Dendritic cell treated with granulocyte-macrophage colony-stimulating factor and Interleukin-4, amounts not matched to agents 40 ng/mL and 50 ng/mL, for 4 days (primary cell): ENCODE measurements at regions not wholly inside any gene's neighbourhood (a gene's known extent, or its start where the extent isn't known, plus 50 kb on each side); places are given as distances from the start of the nearest gene placed in this dataset.

Experiments used
- H3K27ac Mint-ChIP-seq: one replicate; pipeline ENCODE4 v1.8.0; 2022; ENCODE audit warnings: mild to moderate bottlenecking, mixed read lengths
- H3K27me3 Mint-ChIP-seq: one replicate; pipeline ENCODE4 v1.8.0; 2022; ENCODE audit warnings: mild to moderate bottlenecking, mixed read lengths
- H3K36me3 Mint-ChIP-seq: one replicate; pipeline ENCODE4 v1.8.0; 2022; ENCODE audit warnings: low read depth, mixed read lengths
- H3K4me1 Mint-ChIP-seq: one replicate; pipeline ENCODE4 v1.8.0; 2022; ENCODE audit warnings: low read depth, mixed read lengths
- H3K4me3 Mint-ChIP-seq: one replicate; pipeline ENCODE4 v1.8.0; 2022; ENCODE audit warnings: mild to moderate bottlenecking, moderate library complexity, mixed read lengths
- H3K9me3 Mint-ChIP-seq: one replicate; pipeline ENCODE4 v1.8.0; 2022; ENCODE audit warnings: mixed read lengths
- intact Hi-C: fragments of 100-400 bp; cut with micrococcal nuclease; formaldehyde crosslinking; loops from one replicate; pipeline ENCODE4 v1.15.0; 2022

DNA sequence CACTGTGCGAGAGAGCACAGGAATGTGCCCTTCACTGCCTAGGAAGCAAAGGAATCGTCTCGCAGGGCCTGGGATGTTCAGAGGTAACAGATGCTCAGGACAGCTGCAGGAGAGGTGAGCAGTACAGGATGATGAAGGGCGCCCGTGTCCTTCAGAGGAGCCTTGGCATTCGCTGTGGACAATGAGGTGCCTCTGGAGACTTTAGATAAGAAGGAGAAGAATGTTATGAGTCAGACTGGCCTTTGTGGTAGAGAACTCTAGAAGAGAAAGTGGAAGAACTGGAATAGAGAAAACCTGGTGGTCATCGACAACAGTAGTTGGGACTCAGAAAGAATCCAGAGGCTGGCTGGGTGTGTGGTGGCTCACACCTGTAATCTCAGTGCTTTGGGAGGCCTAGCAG is 64.4 kb upstream of the LEP start:
- H3K36me3 Mint-ChIP-seq = no peaks in the 10 kb centered on the region
- H3K4me3 Mint-ChIP-seq = no peak overlapping the region
- intact Hi-C loops = no loop called here
- H3K27ac Mint-ChIP-seq = no peak overlapping the region
- peaks cover 66% of the 10 kb centered on the region for H3K4me1 Mint-ChIP-seq
- peaks cover 39% of the 10 kb centered on the region for H3K27me3 Mint-ChIP-seq
- H3K9me3 Mint-ChIP-seq = no peaks in the 10 kb centered on the region

DNA sequence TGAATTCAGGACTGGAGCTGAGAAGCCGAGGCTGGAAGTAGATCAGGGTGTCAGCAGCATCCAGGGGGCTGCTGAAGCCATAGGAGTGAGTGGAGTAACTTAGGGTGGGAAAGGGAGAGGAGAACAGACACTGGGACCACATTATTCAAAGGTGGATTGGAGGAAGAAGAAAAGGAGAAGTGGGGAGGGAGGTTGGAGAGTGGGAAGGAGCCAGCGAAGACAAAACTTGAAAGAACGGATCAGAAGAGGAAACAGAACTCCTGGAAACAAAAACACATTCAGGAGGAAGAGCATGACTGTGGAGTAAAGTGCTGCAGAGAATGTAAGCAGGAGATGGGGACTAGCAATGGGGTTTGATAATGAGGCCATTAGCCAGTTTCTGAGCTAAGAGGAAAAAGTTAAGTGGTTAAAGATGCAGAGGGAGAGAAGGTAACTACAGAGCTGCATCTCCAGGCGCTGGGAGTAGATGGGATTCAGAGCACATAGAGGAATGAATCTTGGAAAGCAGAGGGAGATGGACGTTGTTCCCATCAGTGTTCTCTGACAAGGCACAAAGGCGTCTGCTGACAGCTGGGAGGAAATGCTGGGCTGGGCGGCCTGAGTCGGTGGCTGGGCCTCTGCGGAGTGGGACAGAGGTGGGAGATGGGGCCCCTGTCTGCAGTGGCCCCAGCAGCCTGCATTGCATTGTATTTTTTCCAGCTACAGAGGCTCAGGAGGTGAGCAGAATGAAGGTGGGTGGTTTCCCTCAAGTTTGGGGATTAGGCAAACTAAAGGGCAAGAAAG is 63.1 kb upstream of the LEP start:
- intact Hi-C loops = no loop called here
- Mint-ChIP-seq H3K27ac (no peak overlapping the region), H3K4me1 (peaks cover 59% of the 10 kb centered on the region), H3K27me3 (peaks cover 34% of the 10 kb centered on the region), H3K4me3 (no peak overlapping the region), H3K9me3 (no peaks in the 10 kb centered on the region), H3K36me3 (no peaks in the 10 kb centered on the region)

- intact Hi-C loops = no loop called here
- H3K36me3 Mint-ChIP-seq = no peaks in the 10 kb centered on the region
- H3K9me3 Mint-ChIP-seq = no peaks in the 10 kb centered on the region
- no peak overlapping the region for H3K4me3 Mint-ChIP-seq
- peaks cover 59% of the 10 kb centered on the region for H3K4me1 Mint-ChIP-seq
- peaks cover 31% of the 10 kb centered on the region for H3K27me3 Mint-ChIP-seq
- H3K27ac Mint-ChIP-seq = no peak overlapping the region
These were observed 62.5 kb upstream of the LEP start for GRCh38 chr7:128178611-128179010.

DNA sequence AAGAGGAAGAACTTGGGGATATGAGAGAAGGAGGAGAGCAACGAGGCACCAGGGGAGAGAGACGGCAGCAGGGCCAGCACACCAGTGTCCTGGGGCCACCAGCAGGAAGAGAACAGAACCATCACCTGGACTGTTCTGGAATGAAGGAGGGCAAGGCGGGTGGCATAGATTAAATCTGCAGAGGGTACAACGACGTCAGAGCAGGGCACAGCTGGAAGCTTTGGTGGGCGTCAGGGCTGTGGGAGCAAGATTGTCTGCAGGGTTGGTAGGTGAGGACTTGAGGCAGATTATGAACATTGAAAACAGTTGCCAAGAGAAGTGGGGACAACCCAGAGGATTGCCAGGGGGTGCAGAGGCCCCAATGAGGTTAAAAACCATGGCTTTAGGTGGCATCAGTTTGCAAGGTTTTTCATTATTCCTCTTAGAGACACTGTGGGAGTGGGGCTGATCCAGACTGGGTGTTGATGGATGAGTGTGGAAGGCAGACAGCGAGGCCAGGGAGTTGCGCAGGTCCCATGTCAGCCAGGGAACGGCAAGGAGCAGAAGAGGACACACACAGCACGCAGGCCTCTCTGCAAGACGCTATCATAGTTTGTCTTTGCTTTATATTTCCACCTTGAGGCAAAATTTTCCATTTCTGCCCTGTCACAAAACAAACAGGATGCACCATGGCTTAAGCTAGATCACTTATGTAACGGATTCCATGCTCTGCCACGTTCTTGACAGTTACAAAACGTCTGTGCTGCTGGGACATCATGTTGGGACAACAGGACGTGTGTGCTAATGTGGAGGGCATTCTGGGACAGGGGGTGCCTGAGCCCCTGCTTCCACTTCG is 52.5 kb upstream of the LEP start:
- Mint-ChIP-seq H3K4me1 (peaks cover 38% of the 10 kb centered on the region), H3K9me3 (peaks cover 21% of the 10 kb centered on the region), H3K36me3 (no peaks in the 10 kb centered on the region), H3K27me3 (peaks cover 40% of the 10 kb centered on the region), H3K27ac (no peak overlapping the region), H3K4me3 (no peak overlapping the region)
- intact Hi-C loops = no loop called here

DNA sequence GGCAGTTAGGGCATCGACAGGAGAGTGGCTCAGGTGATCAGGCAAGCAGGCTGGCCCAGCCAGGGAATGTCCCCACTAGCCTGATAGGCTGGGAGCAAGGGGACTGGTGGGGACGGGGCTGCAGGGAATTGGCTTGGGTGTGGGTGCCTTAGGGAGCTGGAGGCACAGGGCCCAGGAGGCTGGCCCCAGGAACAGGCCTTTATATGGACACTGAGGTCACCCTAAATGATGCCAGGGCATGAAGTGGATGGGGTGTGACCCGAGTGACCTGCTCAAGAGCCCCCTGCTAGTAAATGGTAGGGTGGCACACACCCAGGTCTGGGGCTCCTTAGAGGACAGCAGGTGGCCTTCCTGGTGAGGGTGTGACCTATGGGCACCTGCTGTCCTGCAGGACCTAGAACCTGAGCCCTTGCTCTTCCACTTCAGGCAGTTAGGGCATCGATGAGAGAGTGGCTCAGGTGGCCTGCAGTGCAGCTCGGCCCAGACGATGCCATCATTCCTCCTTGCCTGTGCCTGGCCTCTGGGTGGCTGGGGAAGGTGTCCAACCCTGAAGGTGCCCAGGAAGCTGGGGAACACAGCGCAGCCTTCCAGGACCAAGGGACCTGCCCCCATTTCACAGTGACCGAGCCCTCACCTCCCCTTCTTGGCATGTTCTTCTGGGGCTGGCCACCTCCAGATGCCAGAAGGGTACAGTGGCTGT is 51.7 kb upstream of the LEP start:
- H3K36me3 Mint-ChIP-seq = peaks cover 4% of the 10 kb centered on the region
- peaks cover 34% of the 10 kb centered on the region for H3K4me1 Mint-ChIP-seq
- no peak overlapping the region for H3K27ac Mint-ChIP-seq
- H3K27me3 Mint-ChIP-seq = peaks cover 41% of the 10 kb centered on the region
- H3K4me3 Mint-ChIP-seq = no peak overlapping the region
- intact Hi-C loops = no loop called here
- H3K9me3 Mint-ChIP-seq = peaks cover 29% of the 10 kb centered on the region

- Mint-ChIP-seq H3K27ac (no peak overlapping the region), H3K27me3 (peaks cover 41% of the 10 kb centered on the region), H3K9me3 (peaks cover 36% of the 10 kb centered on the region), H3K36me3 (peaks cover 7% of the 10 kb centered on the region), H3K4me3 (no peak overlapping the region), H3K4me1 (peaks cover 33% of the 10 kb centered on the region)
- intact Hi-C loops = no loop called here
These were observed 50.9 kb upstream of the LEP start for GRCh38 chr7:128190051-128190647.

- H3K4me3 Mint-ChIP-seq = no peak overlapping the region
- H3K27me3 Mint-ChIP-seq = peaks cover 41% of the 10 kb centered on the region
- intact Hi-C loops = no loop called here
- H3K36me3 Mint-ChIP-seq = peaks cover 7% of the 10 kb centered on the region
- H3K27ac Mint-ChIP-seq = no peak overlapping the region
- H3K9me3 Mint-ChIP-seq = peaks cover 48% of the 10 kb centered on the region
- H3K4me1 Mint-ChIP-seq = peaks cover 23% of the 10 kb centered on the region
These were observed 49.8 kb upstream of the LEP start for GRCh38 chr7:128191136-128191844.
